Stomach (tissue), 4 donors: ENCODE measurements at regions not wholly inside any gene's neighbourhood (a gene's known extent, or its start where the extent isn't known, plus 50 kb on each side); places are given as distances from the start of the nearest gene placed in this dataset.

Experiments
- EP300 ChIP-seq: sonication (generic); formaldehyde crosslinking; IDR thresholded peaks from one replicate; pipeline ENCODE4 v1.6.1; 2017; ENCODE audit warnings: antibody characterized with exemption
- POLR2A ChIP-seq, 4 donors: fragments of 450-650 bp; IDR thresholded peaks; one replicate each; pipeline ENCODE4 v1.6.1; 2016; ENCODE audit warnings: antibody characterized with exemption in 4 of 4, control low read depth in 2 of 4, mild to moderate bottlenecking in 1 of 4, moderate library complexity in 1 of 4
- TF ChIP-seq, protein P1 (sequence below), 7 experiments: fragments of 450-650 bp in 4 of 7; fragments of 200-600 bp in 3 of 7; sonication (generic) in 3 of 7; IDR thresholded peaks; one replicate each; pipeline ENCODE4 v1.5.1; 2016 to 2019; ENCODE audit warnings: antibody characterized with exemption in 7 of 7, control low read depth in 2 of 7, mild to moderate bottlenecking in 1 of 7

DNA sequence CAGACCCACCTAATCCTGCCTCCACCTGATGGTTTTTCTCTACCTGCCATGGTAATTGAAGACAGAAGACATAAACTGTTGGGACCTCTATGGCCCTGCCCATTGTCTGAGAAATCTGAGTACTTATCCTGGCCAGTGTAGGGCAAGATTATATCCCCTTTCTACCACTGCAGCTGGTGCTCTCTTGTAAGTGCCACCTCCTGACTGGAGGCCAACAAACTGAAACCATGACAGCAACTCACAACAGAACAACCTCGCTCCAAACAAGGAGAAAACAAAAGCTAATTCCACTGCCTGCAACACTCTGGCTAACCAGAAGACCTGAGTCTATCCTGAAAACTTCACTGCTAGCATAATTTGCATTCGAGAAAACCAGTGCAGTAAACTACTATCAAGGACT is 82.9 kb downstream of the CLDN1 start:
- TF ChIP-seq, protein P1, sequence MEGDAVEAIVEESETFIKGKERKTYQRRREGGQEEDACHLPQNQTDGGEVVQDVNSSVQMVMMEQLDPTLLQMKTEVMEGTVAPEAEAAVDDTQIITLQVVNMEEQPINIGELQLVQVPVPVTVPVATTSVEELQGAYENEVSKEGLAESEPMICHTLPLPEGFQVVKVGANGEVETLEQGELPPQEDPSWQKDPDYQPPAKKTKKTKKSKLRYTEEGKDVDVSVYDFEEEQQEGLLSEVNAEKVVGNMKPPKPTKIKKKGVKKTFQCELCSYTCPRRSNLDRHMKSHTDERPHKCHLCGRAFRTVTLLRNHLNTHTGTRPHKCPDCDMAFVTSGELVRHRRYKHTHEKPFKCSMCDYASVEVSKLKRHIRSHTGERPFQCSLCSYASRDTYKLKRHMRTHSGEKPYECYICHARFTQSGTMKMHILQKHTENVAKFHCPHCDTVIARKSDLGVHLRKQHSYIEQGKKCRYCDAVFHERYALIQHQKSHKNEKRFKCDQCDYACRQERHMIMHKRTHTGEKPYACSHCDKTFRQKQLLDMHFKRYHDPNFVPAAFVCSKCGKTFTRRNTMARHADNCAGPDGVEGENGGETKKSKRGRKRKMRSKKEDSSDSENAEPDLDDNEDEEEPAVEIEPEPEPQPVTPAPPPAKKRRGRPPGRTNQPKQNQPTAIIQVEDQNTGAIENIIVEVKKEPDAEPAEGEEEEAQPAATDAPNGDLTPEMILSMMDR (IDR thresholded peaks at IDR 0.05): no peak
- TF ChIP-seq EP300 (no peak), POLR2A (IDR thresholded peaks at IDR 0.05) (no peak)
